Adrenal gland (tissue), 5 donors: ENCODE measurements at regions not wholly inside any gene's neighbourhood (a gene's known extent, or its start where the extent isn't known, plus 50 kb on each side); places are given as distances from the start of the nearest gene placed in this dataset.

Source experiments
- POLR2A ChIP-seq, 2 donors: fragments of 450-650 bp; IDR thresholded peaks; one replicate each; pipeline ENCODE4 v1.6.1; 2017; ENCODE audit warnings: antibody characterized with exemption in 2 of 2, mild to moderate bottlenecking in 2 of 2, moderate library complexity in 1 of 2
- TF ChIP-seq, protein P1 (sequence below), 6 experiments: fragments of 450-650 bp in 4 of 6; fragments of 200-600 bp in 2 of 6; sonication (generic) in 1 of 6; IDR thresholded peaks; 1 replicate in 5 of 6; 2 replicates in 1 of 6; pipeline versions ENCODE4 v1.5.1 to v1.8.0; 2016 to 2021; ENCODE audit warnings: antibody characterized with exemption in 6 of 6, mild to moderate bottlenecking in 2 of 6, moderate library complexity in 1 of 6
- donor health status: DM: no; HTN: no; CAD: no.

- TF ChIP-seq, protein P1, sequence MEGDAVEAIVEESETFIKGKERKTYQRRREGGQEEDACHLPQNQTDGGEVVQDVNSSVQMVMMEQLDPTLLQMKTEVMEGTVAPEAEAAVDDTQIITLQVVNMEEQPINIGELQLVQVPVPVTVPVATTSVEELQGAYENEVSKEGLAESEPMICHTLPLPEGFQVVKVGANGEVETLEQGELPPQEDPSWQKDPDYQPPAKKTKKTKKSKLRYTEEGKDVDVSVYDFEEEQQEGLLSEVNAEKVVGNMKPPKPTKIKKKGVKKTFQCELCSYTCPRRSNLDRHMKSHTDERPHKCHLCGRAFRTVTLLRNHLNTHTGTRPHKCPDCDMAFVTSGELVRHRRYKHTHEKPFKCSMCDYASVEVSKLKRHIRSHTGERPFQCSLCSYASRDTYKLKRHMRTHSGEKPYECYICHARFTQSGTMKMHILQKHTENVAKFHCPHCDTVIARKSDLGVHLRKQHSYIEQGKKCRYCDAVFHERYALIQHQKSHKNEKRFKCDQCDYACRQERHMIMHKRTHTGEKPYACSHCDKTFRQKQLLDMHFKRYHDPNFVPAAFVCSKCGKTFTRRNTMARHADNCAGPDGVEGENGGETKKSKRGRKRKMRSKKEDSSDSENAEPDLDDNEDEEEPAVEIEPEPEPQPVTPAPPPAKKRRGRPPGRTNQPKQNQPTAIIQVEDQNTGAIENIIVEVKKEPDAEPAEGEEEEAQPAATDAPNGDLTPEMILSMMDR (IDR thresholded peaks at IDR 0.05) = no peak
- TF ChIP-seq POLR2A (IDR thresholded peaks at IDR 0.05) = no peak
These were observed 148.2 kb downstream of the ERMARD start for GRCh38 chr6:169899481-169900145.
